ENCODE measurements at regions not wholly inside any gene's neighbourhood (a gene's known extent, or its start where the extent isn't known, plus 50 kb on each side); places are given as distances from the start of the nearest gene placed in this dataset.

- TF ChIP-seq FOXP4 (CRISPR knock-in tag; IDR thresholded peaks at IDR 0.05) = no peak
- no peak for TF ChIP-seq CTCF (IDR thresholded peaks at IDR 0.05)
- TF ChIP-seq NR2C2 (CRISPR knock-in tag; IDR thresholded peaks at IDR 0.05) = no peak
- no peak for TF ChIP-seq ARID4B (CRISPR knock-in tag; IDR thresholded peaks at IDR 0.05; ENCODE audit: borderline replicate concordance)
- TF ChIP-seq KAT7 (CRISPR knock-in tag; IDR thresholded peaks at IDR 0.05; ENCODE audit: borderline replicate concordance) = no peak
- no peak for TF ChIP-seq ZNF263 (CRISPR knock-in tag; IDR thresholded peaks at IDR 0.05; ENCODE audit: low read depth)
- TF ChIP-seq ZNF281 (CRISPR knock-in tag; IDR thresholded peaks at IDR 0.05) = no peak
- no peak for TF ChIP-seq ATF3 (CRISPR knock-in tag; conservative IDR thresholded peaks at IDR 0.05)
- TF ChIP-seq MAX (CRISPR knock-in tag; IDR thresholded peaks at IDR 0.05) = no peak
- no peak for TF ChIP-seq ELF4 (CRISPR knock-in tag; IDR thresholded peaks at IDR 0.05; ENCODE audit: low read depth)
- TF ChIP-seq NR1H2 (CRISPR knock-in tag; IDR thresholded peaks at IDR 0.05) = no peak
- TF ChIP-seq HMGXB4 (CRISPR knock-in tag; IDR thresholded peaks at IDR 0.05) = no peak
- TF ChIP-seq IRF1 (CRISPR knock-in tag; IDR thresholded peaks at IDR 0.05) = no peak
Observed at GRCh38 chr7:18295781-18296423, 199.6 kb upstream of the HDAC9 start.
